NK-92 (cell line): ENCODE measurements at regions not wholly inside any gene's neighbourhood (a gene's known extent, or its start where the extent isn't known, plus 50 kb on each side); places are given as distances from the start of the nearest gene placed in this dataset.

Source experiments
- DNase-seq: peaks from one replicate; lab custom pipeline; 2025; ENCODE audit not compliant: unreplicated experiment; lab: John Stamatoyannopoulos, UW

DNA sequence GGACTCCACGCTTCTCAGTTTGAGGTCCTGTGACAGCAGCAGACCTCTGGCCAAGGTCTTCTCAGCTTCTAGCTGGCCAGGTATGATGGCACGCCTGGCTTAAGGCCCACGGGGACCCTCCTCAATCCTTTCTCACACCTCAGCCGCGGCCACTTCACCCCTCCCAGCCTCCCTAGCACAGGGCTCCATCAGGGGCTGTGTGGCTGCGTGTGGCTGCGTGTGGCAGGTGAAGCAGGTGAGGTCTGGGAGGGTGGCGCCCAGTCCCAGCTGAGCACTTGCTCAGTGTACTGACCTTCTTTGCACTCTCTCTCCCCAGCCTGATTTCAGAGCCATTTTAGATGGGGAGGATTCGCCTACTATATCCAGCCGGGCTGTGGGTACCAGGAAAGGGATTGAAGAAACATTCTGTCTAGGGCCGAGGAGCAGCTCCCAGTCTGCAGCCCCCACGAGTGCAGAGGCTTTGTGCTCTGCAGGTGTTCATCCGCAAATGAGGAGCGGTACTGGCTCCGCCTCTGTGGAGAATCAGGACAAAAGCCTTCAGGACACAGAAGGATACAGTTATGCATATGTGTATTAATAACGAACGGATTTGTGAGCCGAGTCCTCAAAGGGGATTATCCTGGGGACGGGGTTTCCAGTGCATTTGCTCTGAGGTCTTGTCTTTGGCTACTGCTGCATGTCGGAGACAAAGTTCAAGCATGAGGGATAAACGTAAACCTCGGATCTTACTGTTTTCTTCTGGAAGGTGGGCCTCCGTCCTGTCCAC lies 236.9 kb upstream of the RAB6C start:
- no peak for DNase-seq

DNA sequence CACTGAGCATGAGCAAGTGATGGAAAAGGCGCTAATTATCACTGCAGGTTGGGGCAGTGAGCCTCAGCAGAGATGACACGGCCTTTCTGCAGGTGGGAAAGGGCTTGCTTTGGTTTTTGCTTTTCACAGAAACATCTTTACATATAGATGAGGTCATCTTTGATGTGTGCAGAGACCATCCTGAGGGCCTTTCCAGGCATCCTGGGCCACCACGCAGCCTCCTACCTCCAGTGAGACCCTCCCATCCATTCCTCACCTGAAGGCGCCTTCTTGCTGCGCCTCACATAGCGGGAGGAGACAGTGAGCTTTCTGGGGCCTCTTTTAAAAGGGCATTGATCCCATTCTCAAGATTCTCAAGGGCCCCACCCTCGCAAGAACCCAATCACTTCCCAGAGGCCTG lies 235.3 kb upstream of the RAB6C start:
- DNase-seq: no peak

DNA sequence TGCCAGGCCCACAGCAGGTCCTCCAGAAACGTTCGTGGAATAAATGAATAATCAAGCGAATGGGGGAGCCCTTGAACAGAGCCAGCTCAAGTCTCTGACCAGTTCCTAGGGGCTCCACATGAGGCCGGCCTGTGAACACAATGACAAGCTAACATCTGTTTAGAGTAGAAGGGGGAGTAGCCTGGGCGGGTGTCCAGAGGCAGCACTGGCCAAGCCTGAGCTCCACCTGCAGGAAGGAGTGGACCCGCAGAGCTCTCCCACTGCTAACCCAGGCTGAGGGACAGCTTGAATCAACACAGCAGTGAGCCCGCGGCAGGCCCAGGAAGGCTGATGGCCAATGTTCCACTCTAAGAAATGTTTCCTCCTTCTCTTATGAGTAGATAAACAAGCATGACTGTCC lies 234.8 kb upstream of the RAB6C start:
- DNase-seq: no peak

DNA sequence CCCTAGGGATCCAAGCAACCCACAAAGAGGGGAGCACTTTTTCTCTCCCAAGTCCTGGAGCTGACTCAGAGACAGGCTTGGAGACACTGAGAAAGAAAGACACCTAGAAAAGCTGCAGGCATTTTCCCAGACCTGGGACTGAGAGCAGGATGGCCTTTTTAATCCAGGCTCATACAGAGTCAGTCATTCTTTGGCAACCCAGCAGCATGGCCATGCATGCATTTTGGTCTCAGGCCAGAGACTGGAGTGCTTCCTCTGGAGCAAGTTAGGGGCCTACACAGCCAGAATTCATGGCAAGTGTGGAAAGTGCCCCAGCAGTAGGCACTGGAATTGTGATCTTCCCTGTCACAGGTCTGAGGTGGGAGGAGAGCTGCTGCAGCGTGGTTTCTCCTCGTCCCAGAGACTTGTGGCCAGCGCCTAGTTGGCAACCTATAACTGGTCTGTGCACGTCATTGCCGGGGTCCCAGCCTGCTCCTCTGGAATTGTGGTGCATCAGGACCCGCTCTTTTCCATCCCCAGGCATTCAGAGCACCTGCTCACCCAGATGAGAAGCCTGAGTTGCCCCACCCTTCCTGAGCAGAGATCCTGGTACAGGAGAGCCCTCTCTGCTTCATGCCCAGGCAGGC lies 231.9 kb upstream of the RAB6C start:
- no peak for DNase-seq

DNA sequence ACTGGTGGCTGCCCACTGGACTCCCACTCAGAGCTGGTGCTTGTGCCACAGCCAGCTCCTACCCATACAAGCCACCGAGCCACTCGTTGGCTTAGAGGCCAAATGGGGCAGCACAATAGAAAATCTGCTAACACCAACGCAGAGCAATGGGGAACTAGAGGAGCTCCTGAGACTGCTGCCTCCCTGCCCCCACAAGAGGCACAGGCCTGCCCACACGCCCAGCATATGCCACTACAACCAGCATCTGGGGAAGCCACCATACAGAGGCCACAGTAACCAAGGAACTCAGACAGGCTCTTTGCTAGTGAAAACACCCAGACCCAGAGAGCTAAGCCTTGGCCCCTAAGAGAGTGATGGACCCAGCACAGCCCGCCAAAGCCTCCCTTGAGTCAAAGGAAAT lies 231.2 kb upstream of the RAB6C start:
- no peak for DNase-seq

DNA sequence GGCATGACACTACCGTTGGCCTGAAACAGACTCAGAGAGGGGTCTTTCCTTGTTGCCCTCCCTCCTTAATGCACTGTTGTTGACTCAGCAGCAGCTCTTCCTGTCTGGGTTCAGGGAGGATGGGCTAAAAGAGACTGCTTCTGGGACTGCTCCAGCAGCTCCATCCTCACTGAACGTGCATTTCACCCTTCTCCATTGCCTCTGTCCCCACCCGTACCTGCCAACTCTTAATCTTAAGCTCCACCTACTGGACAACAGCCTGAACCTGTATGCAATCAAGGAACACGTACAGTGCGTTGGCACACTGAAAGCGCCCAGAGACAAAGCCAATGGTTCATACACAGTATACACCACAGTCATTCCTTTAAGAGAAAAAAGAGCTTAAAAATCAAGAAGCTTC lies 230.8 kb upstream of the RAB6C start:
- DNase-seq: no peak

DNA sequence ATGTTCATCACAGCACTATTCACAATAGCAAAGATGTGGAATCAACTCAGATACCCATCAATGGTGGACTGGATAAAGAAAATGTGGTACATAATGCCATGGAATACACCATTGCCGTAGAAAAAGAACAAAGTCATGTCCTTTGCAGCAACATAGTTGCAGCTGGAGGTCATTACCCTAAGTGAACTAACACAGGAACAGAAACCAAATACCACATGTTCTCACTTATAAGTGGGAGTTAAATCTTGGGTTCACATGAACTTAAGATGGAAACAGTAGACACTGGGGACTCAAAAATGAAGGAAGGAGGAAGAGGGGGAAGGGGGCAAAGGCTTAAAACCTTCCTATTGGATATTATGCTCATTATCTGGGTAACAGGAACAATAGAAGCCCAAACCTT lies 228.1 kb upstream of the RAB6C start:
- DNase-seq: no peak

DNA sequence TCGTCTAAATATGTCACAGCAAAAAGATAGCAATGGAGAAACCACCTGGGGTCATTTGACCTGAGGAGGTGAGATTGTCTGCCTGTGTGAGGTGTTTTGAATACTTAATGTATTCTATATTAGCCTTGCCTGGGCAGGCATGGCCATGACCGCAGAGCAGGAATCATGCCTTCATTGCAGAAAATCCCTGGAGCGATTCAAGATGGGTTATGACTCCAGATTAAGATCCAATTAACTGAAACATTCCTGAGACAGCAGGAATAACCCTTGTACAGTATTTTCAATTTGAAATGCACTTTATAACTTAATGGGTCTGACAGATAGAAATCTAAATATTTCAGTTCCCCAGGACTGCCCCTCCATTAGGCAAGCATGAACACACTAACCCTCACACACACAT lies 227.3 kb upstream of the RAB6C start:
- DNase-seq: no peak

DNA sequence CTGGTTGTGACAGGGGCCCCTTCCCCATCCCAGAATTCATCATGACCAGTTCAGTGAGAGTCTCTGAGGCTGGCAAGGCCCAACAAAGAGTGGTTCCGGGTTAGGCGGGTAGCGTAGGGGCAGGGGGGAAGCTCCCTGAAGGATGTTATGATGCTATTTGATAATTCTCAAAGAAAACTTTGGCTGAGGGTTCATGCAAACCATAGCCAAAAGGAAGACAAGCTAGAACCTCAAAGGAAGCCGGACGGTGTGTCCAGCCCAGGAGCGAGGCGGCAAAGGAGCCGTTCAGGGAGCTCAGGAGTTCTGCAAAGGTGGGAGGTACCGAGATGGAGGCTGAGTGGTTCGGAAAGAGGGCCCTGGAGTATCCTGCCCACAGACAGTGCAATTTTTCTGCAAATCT lies 226.8 kb upstream of the RAB6C start:
- no peak for DNase-seq

DNA sequence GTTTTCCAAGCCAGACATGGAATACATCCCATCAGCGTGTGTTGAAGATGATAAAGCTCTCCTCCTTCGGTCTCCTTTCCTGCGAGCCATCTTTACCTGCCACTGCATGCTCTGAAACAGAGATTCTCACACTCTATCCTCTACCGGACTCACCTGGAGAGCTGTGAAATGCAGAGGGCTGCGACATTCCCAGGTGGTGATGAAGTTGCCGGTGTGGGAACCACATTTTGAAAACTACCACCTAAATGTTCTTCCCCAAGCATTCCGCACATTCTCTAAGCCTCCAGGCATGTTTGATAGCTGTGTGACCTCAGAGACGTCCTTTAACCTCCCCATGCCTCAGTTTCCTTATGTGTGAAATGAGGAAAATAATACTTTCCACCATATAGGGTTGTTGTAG lies 226.2 kb upstream of the RAB6C start:
- DNase-seq: no peak

DNA sequence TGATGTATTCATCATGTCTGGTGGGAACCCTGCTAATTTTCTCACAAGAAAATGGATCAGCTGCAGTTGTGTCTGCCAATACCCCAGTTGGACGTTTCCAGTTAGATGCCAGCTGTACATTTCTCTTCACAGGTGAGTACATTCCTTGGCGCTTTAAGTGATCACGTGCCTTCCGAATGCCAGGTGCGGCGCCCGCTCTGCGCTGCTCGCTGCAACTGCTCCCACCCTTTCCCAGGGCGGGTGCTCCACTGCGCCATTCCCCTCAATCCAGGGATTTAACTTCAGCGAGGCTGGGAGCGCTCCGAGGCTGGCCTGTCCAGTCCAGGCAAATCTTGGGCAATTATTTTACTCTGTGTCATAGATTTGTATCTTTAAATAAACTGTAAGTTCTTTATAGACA lies 225.0 kb upstream of the RAB6C start:
- DNase-seq: no peak

DNA sequence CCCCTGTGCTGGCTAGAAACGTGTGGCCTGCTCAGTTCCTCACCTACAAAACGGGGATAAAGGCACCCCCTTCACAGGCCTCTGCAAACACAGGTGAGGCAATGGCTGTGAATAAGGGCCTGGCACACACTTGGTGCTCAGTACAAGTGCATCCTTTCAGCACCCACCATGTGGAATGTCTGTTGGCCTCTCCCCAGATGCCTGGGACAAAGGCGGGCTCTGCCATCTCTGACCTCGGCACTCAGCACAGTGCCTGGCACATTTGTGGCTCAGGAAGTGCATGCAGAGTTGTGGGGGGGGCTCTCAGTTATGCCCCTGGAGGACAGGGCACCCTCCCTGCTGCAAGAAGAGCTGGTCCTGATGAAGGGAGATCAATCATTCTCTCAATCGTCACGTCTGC lies 224.6 kb upstream of the RAB6C start:
- DNase-seq: no peak

DNA sequence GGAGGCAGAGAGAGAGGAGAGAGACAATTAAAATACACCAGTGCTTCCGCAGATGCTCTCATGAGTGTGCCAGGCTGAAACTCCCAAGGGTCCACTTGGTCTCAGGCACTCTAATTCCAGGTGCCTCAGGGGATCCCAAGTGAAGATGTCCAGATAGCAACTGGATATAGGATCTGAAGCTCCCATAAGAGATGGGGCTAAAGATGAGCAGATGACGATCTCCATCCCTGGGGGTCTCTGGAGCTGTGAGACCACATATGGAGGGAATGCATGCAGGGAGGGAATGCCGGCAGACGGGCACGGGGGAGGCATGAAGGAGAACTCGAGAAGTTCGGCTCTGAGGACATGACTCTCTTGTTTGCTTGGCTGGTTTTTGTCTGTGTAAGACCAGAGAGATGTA lies 223.7 kb upstream of the RAB6C start:
- no peak for DNase-seq

DNA sequence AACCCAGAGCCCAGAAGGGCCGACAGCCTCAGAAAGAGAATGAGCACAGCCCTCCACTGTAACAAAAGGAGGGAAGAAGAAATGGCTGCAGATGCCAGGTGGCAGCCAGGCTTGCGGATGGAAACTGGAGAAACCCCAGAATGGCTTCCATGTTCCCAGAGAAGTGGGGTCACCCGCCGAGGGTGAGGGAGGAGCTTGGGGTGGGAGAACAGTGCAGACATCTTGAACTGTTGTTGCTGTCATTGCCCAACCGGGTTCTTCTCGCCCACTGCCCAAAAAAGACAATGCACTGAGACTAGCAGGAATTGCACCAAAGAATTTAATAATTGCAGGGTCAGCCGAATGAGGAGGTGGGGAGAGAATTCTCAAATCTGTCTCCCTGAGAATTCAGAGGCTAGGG lies 223.2 kb upstream of the RAB6C start:
- no peak for DNase-seq

DNA sequence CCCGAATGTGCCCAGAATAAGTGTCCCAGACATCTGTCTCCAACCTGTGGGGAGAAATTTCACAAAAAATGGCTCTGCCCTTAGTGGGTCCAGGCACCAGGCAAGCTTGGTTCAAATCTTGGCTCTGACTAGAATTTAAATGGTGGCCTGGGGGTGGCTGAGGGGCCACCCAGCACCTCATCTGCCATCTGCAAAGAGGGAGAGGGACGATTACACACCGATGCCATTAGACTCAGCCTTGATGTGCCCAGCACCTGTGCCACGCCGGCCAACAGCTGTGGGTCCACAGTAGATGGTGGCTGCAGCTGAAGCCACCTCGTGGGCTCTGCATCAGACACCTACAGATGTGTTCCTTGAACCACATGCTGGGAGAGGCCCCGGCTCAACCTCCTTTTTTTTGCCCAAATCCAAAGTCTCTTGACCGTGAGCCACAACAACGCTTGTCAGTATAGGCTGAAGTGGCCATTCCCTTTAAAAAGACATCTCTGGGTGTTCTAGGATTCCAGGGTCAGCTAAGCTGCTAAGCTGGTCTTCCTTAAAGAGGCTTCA lies 222.0 kb upstream of the RAB6C start:
- DNase-seq: no peak

DNA sequence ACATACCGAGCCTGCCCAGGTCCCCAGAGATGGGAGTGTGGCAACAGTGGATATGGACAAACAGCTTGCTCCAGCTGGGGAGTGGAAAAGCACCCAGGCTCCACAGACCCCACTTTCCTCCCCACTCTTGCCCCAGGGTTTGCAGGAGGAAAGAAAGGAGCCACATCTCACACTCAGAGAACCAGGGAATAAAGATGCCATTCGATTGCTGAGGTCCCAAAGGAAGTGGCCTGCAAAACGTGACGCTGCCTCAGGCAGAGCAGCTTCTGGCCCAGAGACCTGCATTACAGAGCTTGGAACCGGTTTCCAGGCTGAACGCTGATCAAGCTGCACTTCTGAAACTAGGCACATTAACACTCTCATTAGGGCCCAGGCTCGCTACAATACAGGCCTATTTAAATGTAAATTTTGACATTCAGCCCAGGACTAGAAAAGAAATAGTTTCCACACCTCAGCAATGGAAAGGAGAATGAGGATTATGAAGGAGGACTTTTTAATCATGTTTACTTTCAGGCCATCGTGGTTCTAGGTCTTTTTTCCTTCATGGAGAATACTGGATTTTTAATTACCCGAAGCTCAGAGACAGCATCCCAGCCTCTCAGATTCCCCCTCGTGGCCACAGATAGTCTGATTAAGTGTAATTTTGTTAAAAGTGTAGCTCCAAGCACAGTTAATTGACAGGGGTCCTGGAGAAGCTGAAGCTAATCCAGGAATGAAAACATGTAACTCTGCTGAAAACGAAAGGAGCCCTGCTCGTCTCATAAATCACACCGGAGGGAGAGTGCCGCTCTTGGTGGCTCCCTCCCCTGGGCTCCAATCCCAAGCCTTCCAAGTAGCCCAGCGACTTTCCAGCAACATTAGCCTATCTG lies 221.3 kb upstream of the RAB6C start:
- no peak for DNase-seq

DNA sequence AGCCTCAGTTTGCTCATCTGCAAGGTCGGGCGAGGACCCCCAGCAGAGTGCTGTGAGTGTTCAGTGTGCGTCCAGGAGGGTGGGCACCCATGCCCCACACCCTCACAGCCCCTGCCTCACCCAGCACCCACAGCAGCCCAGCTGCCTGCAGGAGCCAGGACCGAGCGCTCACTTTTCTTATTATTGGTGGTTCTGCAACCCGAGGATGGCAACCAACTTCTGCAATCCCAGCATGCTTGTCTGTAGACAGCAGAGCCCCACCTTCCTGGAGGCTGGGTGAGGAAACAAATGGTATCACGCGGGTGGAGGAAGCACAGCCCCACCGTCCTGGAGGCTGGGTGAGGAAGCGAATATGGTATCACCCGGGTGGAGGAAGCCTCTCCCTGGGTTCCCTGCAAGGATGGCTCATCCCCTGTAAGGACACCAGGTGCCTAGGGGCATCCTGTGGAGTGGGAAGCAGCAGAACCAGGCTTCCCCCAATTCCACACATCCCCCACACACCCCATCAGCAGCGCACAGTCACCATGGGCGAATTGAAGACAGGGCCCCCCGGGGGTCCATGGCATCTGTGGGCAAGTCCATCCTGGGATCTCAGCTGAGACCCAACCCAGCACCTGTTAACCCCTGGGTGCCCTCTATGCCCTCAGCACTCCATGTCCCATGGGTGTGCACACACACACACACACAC lies 220.5 kb upstream of the RAB6C start:
- DNase-seq: no peak

DNA sequence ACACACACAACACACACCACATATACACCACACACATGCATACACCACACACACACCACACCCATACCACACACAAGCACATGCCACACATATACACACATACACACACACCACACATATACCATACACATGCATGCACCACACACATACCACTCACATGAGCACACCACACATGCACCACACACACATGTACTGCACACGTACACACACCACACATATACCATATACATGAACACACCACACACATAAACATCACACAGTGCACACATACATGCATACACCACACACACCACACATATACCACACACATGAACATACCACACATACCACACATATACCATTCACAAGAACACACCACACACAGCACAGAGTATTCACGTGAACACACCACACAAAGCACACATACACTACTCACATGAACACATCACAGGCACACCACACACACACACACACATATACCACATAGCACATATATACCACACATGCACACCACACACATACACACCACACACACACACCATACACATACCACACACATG lies 219.9 kb upstream of the RAB6C start:
- DNase-seq: no peak

DNA sequence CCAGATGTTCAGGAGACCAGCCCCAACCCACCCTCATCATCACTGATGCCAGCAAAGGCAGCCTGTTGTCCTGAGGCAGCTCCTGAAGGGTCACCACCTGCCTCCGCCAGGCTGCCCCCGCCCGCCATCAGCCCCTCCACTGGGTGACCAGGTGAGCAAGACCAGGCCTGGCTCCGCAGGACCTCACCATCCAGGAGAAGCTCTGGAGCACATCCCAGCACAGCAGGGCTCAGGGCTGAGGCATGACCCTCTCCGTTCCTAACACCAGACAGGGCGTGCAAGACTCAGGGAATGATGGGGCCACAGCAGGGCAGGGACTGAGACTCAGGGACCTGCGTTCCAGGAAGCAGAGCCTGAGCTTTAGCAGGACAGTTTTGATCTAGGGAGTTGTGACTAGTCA lies 218.8 kb upstream of the RAB6C start:
- DNase-seq: no peak

DNA sequence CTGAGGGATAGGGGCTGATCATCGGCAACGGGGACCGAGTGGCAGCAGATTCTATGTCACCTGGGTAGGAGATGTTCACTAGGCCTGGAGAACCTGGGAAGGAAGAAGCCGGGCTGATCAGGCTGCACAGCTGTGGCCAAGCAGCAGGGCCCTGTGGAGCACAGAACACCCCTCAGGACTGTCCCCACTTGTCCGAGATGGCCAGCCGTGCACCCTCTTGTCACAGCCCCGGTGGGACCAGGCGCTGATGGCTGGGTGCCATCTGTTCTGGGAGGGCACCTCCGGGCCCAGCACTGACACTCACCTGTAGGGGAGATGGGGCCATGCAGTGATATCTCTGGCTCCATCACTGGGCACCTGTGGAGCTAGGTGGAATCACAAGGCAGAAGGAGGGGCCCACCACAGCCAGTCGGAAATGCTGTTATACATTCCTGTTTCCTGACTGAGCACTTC lies 217.9 kb upstream of the RAB6C start:
- DNase-seq: no peak
